Lower leg skin (tissue), 3 donors: ENCODE measurements at regions not wholly inside any gene's neighbourhood (a gene's known extent, or its start where the extent isn't known, plus 50 kb on each side); places are given as distances from the start of the nearest gene placed in this dataset.

ENCODE experiments used
- POLR2A ChIP-seq, 2 donors: fragments of 450-650 bp; IDR thresholded peaks; one replicate each; pipeline ENCODE4 v1.6.1; 2016 to 2017; ENCODE audit warnings: antibody characterized with exemption in 2 of 2, mild to moderate bottlenecking in 1 of 2, moderate library complexity in 1 of 2
- TF ChIP-seq, protein P1 (sequence below), 3 donors: fragments of 450-650 bp; IDR thresholded peaks; one replicate each; pipeline ENCODE4 v1.5.1; 2016; ENCODE audit warnings: antibody characterized with exemption in 3 of 3, mild to moderate bottlenecking in 3 of 3, moderate library complexity in 2 of 3

DNA sequence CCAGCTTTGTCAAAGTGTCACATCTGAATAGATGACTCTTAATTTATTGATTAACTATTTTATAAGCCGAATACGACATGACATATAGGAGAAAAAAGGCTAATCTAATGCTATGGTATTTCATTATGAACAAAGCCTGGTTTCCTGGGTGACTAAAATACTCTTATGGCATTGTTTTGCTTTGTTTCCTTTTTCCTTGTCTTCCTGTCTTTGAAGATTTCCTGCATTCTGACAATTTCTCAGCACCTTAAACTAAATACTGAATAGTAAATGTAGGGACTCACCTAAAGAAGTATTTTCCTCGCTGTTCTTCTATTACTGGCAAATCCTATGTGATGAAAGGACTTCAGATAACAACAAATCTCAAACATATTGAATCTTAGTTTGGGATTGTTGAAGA lies 1284.5 kb downstream of the EFNA5 start:
- TF ChIP-seq POLR2A (IDR thresholded peaks at IDR 0.05), result no peak
- TF ChIP-seq, protein P1, sequence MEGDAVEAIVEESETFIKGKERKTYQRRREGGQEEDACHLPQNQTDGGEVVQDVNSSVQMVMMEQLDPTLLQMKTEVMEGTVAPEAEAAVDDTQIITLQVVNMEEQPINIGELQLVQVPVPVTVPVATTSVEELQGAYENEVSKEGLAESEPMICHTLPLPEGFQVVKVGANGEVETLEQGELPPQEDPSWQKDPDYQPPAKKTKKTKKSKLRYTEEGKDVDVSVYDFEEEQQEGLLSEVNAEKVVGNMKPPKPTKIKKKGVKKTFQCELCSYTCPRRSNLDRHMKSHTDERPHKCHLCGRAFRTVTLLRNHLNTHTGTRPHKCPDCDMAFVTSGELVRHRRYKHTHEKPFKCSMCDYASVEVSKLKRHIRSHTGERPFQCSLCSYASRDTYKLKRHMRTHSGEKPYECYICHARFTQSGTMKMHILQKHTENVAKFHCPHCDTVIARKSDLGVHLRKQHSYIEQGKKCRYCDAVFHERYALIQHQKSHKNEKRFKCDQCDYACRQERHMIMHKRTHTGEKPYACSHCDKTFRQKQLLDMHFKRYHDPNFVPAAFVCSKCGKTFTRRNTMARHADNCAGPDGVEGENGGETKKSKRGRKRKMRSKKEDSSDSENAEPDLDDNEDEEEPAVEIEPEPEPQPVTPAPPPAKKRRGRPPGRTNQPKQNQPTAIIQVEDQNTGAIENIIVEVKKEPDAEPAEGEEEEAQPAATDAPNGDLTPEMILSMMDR (IDR thresholded peaks at IDR 0.05), result no peak
